NCI-H524 (cell line): ENCODE measurements at regions not wholly inside any gene's neighbourhood (a gene's known extent, or its start where the extent isn't known, plus 50 kb on each side); places are given as distances from the start of the nearest gene placed in this dataset.
"Not testable (repeated sequence)": the region's sequence is repeated elsewhere in the genome, so short reads cannot be mapped to it uniquely, and the experiment has no call there.

Source experiments
- DNase-seq, 2 experiments: peaks; one replicate each; lab custom pipeline; 2025; lab: John Stamatoyannopoulos, UW

GRCh38 chr6:79150733-79151132, 72.7 kb upstream of the PHIP start:
- no peak for DNase-seq

DNA sequence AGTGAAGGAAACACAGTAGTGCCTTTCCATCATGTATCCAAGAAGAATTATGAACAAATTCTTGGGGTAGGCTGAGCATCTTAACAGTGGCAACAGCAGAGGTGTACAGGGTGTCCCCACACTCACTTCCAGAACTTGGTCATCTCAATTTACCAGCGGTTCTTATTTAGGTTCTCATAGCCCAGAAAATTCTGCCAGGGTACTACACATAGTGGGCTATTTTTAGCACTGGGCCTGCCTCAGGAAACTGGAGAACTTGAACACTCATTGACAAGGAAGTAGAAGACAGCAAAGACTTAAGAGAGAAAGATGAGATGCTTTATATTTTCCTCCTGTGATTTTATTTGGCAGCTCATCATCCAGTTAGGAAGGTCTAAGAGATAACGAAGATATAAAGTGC, 71.8 kb upstream of the PHIP start:
- DNase-seq = no peak

GRCh38 chr6:79146421-79146820, 68.4 kb upstream of the PHIP start:
- DNase-seq = no peak

DNA sequence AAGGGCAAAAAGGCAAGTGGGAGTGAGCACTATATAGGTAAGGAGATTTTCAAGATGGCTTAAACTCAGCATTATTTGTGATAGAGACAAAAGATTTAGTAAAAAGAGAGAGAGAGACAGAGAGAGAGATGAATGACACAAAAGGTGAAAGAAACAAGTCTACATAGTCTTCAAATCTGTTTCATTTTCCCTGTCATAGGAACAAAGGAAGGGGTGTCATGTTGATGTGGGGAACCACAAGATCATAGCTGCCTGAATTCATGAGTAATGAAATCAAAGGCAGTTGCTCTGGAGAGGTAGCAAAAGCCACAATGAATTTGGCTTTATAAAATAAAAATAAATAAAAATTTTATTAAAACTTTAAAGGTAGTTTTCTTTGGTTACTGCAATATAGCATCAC, 67.2 kb upstream of the PHIP start:
- DNase-seq = no peak

DNA sequence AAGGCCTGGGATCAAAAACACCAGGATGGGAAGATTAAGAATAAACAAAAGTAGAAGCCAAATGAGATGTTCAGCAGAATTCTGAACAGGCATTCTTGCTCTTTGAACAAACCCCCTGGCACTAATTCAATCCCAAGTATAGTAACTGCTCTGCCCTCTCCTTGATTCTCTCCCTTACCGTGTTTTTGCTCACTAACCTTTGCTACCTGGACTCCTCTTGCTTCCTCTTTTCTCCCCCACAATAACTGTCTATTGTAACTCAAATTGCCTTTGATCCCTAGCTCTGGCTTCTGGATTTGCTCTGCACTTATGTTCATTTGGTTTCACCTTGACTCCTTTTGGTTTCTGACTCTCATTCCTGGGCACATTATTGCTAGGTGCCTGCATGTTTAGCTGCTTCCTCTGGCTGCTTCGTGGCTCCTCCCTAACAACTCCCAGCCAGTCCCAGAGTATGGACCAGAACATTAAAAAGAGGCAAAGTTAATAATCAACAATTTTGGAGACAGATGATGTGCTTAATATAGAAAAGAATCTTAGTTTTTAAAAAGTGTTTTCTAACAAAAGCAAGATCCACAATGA, 65.4 kb upstream of the PHIP start:
- no peak for DNase-seq

DNA sequence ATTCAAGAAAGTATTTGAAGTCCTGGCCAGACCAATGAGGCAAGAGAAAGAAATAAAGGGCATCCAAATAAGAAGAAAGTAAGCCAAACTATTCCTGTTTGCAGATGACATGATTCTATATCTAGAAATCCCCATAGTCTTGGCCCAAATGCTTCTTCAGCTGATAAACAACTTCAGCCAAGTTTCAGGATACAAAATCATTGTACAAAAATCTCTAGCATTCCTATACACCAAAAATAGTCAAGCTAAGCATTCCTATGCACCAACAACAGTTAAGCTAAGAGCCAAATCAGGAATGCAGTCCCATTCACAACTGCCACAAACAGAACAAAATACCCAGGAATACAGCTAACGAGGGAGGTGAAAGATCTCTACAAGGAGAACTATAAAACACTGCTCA, 60.1 kb upstream of the PHIP start:
- no peak for DNase-seq

GRCh38 chr6:79137671-79138070, 59.6 kb upstream of the PHIP start:
- DNase-seq = no peak

- DNase-seq = no peak
Measured at GRCh38 chr6:79135973-79136470, 58.0 kb upstream of the PHIP start.

DNA sequence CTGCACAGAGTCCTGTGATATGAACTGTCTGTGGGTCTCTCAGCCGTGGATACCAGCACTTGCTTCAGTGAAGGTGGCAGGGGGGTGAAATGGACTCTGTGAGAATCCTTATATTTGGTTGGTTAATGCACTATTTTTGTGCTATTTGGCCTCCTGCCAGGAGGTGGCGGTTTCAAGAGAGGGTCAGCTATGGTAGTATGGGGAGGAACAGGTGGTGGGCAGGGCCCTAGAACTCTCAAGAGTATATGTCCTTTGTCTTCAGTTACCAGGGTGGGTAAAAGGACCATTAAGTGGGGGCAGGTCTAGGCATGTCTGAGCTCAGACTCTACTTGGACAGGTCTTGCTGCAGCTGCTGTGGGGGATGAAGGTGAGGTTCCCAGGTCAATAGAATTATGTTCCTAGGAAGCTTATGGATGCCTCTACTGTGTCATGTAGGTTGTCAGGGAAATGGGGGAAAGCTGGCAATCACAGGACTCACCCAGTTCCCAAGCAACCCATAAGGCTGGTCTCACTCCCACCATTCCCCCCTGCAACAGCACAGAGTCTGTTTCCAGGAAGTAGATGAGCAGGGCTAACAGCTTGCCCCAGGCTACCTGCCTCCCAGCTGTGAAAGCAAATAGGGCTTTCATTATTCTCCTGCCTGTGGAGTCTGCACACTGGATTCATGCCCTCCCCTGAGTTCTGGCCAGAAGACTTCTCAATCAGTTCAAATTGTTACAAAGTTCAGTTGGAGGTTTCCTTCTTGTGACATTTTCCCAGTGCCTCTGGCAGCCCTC, 56.8 kb upstream of the PHIP start:
- DNase-seq = peak in 1 of 2 experiments; percentile 33

GRCh38 chr6:79133173-79133572, 55.1 kb upstream of the PHIP start:
- DNase-seq = no peak

DNA sequence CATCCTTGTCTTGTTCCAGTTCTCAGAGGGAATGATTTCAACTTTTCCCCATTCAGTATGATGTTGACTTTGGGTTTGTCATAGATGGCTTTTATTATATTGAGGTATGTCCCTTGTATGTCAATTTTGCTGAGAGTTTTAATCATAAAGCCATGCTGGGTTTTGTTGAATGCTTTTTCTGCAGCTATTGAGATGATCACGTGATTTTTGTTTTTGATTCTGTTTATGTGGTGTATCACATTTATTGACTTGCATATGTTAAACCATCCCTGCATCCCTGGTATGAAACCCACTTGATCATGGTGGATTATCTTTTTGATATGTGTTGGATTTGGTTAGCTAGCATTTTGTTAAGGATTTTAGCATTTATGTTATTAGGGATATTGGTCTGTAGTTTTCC, 53.2 kb upstream of the PHIP start:
- not testable (repeated sequence) for DNase-seq
